ENCODE measurements at regions not wholly inside any gene's neighbourhood (a gene's known extent, or its start where the extent isn't known, plus 50 kb on each side); places are given as distances from the start of the nearest gene placed in this dataset.

DNA sequence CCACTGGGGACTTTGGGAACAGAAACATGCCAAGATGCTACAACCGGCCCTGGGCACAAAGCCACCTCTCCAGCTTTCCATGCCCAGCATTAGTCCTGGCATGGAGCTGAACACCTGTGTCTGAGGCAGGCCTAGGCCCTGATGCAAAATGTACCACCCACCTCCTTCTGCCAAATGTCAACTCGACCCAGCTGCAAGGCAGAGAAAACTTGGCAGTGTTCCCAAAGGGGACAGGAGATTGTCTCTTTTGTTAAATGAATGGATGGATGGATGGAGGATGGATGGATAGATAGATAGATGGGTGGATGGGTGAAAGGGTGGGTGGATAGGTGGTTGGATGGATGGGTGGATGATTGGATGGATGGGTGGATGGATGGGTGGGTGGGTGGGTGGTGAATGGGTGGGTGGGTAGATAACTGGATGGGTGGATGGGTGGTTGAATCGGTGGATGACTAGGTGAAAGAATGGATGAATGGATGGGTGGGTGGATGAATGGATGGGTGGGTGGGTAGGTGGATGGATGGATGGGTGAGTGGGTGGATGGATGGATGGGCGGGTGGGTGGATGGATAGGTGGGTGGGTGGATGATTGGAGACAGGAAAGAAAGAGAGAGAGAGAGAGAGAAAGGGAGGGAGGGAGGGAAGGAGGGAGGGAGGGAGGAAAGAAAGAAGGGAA is 73.4 kb upstream of the TNRC6C start:
- no peak for DNase-seq

GRCh38 chr17:77885678-77886386 is 72.7 kb upstream of the TNRC6C start:
- no peak for DNase-seq

DNA sequence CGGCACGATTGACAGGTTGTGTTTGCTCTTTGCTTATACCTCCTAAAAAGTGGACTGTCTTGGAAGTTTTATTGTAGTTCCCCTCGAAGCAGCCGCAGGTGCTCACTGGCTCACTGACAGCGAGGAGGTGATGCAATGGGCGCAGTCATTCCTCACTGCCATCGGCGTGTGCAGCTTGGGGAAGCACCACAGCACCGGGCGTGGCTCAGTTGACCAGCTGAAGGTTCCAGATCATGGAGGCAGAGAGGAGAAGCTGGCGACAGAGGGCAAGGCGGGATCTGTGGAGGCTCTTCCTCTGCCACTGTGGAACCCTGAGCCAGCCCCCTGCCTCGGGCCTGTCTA is 72.1 kb upstream of the TNRC6C start:
- DNase-seq = no peak

DNA sequence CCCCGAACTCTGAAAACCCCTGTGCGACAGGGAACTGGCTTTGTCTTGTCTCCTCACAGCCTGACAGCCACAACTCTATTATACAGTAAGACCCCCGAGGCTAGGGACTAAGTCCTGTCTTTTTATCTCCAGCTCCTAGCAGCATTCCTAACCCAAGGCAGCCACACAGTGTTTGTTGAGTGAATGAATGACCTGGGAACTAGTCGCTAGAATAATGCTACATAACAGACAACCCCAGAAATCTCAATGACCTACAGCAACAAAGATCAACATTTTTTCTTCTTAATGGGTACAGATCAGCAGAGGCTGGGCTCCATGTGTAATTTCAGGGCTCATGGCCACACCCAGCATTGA is 71.4 kb upstream of the TNRC6C start:
- DNase-seq = no peak

DNA sequence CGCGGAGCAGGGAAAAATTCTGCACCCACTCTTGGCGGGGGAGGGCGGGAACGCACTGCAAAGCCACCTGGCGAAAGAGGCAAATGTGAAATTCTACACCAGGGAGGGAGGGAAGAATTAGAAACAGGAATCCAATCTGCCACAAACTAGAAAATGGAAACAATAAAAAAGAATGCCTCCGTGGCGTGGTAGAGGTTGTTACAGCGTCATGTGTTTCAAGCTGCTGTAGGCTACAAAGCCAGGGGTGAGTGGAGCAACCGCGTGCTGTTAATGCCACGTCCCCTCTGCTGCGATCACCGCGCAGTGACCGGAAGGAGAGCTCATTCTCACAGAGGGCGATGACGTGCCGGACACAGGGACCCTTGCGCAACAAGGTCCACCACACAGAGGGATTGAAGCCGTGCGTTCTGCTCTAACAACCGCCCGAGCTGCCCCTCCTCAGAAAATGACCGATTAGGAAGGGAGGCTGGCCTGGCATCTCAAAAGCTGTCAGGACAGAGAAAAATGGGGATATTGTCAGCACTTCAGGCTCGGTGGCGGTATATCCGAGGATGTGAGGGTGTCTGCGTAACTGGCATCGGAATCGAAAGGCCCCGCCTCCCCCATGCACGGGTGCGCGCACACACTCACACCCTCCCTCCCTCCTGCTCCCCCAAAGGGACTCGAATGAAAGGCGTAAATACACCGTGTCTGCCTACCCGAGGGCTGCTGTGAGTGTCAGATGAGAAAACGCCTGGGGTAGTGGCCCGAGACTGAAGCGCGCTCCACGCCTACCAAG is 70.8 kb upstream of the TNRC6C start:
- no peak for DNase-seq

GRCh38 chr17:77888242-77889134 is 70.0 kb upstream of the TNRC6C start:
- no peak for DNase-seq

DNA sequence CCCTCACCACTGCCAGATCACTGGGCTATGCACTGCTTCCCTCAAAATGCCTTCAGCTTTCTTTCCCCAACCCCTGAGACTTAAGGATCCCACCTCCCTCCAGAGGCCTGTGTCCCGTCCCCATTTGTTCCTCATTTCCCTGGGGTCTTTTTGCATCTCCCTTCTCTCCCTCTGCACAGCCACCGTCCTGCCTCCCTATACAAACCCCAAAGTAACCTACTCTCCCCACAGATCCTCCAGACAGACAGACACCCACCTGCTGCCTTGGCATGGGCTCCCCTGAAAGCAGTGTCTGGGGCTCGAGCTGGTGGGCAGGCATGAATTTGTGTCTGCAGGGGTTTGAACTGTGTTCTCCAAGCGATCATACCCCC is 69.4 kb upstream of the TNRC6C start:
- DNase-seq = no peak

- DNase-seq = no peak
Observed at GRCh38 chr17:77889866-77890760, 68.4 kb upstream of the TNRC6C start.

DNA sequence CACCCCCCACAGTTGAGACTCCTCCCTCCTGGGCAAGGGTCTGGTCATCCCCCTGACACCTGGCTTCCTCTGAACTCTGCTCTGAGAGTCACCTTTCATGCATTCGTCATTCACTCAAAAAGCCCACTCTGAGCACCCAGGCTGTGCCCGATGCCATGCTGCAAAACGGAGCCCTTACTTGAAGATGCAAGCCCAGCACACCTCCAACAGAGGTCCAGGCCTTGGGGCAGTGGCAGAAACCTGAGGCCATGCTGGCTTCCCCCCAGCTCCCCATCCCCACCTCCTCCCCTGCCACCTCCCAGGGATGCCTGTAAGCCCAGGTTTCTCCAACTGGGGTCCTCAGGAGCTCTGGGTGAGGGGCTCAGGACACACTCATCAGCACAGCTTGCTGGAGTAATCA is 67.7 kb upstream of the TNRC6C start:
- no peak for DNase-seq

DNA sequence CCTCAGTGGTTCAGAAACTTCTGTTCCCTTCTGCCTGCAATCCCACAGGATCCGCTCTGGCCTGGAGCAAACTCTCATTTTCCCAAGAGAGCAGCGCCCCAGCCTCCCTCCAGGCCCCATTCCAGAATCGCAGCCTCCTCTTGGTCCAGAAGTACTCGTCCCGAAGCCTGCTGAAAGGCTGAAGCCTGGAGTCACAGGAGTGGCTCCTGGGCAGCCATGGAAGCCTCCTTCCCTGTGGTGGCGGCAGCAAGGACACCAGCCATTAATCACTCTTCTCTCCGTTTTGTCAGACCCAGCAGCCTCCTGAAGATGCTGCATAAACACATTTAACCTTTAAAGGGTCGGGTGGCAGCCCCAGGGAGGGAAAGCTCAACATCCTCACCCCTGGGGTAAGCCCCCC is 66.9 kb upstream of the TNRC6C start:
- DNase-seq = no peak

DNA sequence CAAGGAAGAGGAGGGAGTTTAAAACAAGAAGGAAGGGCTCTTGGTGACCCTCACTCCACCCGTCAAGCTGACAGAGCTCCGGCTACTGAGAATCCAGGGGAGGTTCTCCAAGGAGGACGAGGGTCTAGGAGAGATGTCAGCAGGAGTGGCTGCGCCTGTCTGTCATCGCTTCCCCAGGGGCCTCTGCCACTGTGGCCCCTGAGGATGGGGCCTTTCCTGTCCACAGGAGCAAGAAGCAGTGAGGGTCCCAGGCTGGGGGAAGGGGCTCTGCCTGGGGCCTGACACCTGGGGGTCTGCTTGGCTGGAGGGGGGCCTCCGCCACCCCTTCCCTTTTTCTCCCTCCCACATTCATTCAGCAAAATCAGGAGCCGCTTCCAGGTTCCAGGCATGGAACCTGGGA is 66.5 kb upstream of the TNRC6C start:
- DNase-seq = no peak

GRCh38 chr17:77892469-77893143 is 65.9 kb upstream of the TNRC6C start:
- DNase-seq = no peak

- DNase-seq = no peak
Observed at GRCh38 chr17:77893144-77894044, 65.1 kb upstream of the TNRC6C start.

DNA sequence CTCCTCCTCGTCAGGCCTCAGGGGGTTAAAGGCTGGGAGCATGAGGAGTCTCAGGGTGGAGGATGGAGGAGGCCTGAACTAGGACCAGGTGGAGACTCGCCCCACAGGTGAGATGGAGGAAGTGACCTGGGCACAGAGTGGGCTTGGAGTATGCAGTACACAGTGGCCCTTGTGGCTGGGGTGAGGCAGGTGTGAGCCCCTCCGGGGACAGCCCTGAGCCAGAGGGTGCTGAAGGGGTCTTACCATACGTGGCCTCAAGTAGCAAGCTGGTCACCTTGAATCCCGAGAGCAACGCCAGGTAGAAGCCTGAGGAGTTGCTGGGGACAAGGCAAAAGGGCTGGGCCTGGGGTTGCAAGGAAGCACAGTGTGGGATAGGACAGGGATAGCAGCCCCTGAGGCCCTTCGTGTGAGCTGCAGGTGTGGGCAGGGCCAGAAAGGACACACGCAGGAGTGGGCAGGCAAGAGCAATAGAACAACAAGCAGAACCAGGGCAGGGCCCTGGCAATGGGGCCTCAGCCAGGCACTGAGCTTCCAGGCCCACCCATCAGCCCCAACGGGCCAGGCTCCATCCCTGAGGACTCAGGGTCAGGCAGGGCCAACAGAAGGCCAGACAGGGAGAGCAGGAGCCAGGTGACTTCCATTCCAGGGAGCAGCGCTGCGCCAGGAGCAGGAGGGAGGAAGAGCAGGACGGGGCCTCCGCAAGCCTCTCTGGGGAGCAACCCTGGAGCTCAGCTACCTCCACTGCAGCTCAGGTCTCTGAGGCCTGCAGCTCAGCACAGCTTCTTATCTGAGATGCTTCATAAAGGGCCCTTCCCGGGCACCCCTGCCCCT is 64.2 kb upstream of the TNRC6C start:
- no peak for DNase-seq

- no peak for DNase-seq
Observed at GRCh38 chr17:77897741-77898301, 60.7 kb upstream of the TNRC6C start.

GRCh38 chr17:77898521-77899434 is 59.7 kb upstream of the TNRC6C start:
- no peak for DNase-seq

- no peak for DNase-seq
Observed at GRCh38 chr17:77899498-77899897, 59.0 kb upstream of the TNRC6C start.

DNA sequence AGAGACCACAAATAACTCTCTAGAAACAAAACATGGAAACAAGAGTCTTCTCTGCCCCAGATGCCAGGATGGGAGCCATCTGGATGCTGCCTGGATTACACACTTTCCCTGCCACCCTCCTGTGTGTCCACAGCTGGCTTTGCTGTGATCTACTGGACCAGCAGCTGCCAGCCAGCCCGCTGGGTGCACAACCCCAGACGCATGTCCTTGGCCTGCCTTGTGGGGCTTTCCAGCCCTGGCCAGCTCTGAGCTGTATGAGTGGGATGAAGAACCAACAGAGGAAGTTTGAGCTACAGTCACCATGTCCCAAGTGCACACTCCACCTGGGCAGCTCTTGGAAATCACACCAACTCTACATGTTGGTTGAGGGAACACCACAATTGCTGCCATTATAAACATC is 57.0 kb upstream of the TNRC6C start:
- DNase-seq = no peak

All from NCI-H226 (cell line).